KMS-11 (cell line): ENCODE measurements at regions not wholly inside any gene's neighbourhood (a gene's known extent, or its start where the extent isn't known, plus 50 kb on each side); places are given as distances from the start of the nearest gene placed in this dataset.

Experiments
- H2AFZ ChIP-seq: fragments of 200-600 bp; sonication (generic); 2 replicates; pipeline ENCODE4 v1.6.1; 2016; ENCODE audit warnings: antibody characterized with exemption, mixed run types, low read depth
- H3K27ac ChIP-seq: fragments of 200-600 bp; sonication (generic); 2 replicates; pipeline ENCODE4 v1.6.1; 2016; ENCODE audit warnings: mild to moderate bottlenecking, mixed run types
- H3K27me3 ChIP-seq: fragments of 200-600 bp; sonication (generic); 2 replicates; pipeline ENCODE4 v1.6.1; 2017; ENCODE audit warnings: mild to moderate bottlenecking, low read depth, mixed run types, moderate library complexity; ENCODE audit not compliant: insufficient read depth
- H3K36me3 ChIP-seq: fragments of 200-600 bp; sonication (generic); 2 replicates; pipeline ENCODE4 v1.6.1; 2017; ENCODE audit warnings: mild to moderate bottlenecking, mixed run types; ENCODE audit not compliant: insufficient read depth
- H3K4me1 ChIP-seq: fragments of 200-600 bp; sonication (generic); 2 replicates; pipeline ENCODE4 v1.6.1; 2016; ENCODE audit warnings: mild to moderate bottlenecking, low read depth, mixed run types; ENCODE audit not compliant: poor library complexity, severe bottlenecking
- H3K4me2 ChIP-seq: fragments of 200-600 bp; sonication (generic); 2 replicates; pipeline ENCODE4 v1.7.0; 2016; ENCODE audit warnings: mild to moderate bottlenecking, mixed run types
- H3K4me3 ChIP-seq: fragments of 200-600 bp; sonication (generic); IDR thresholded peaks from 2 replicates; pipeline ENCODE4 v1.6.1; 2017; ENCODE audit warnings: low read depth, low read length, mixed read lengths; ENCODE audit not compliant: insufficient read depth
- H3K79me2 ChIP-seq: fragments of 200-600 bp; sonication (generic); 2 replicates; pipeline ENCODE4 v1.6.1; 2016; ENCODE audit warnings: low read depth, mixed run types; ENCODE audit not compliant: insufficient read depth
- H3K9ac ChIP-seq: fragments of 200-600 bp; sonication (generic); 2 replicates; pipeline ENCODE4 v1.6.1; 2016; ENCODE audit warnings: mild to moderate bottlenecking, mixed run types
- H4K20me1 ChIP-seq: fragments of 200-600 bp; sonication (generic); 2 replicates; pipeline ENCODE4 v1.6.1; 2016; ENCODE audit warnings: mild to moderate bottlenecking, mixed run types; ENCODE audit not compliant: insufficient read depth
- CTCF ChIP-seq: fragments of 200-600 bp; sonication (generic); conservative IDR thresholded peaks from 2 replicates; pipeline ENCODE4 v1.6.1; 2017; ENCODE audit warnings: low read depth, mild to moderate bottlenecking, antibody characterized with exemption, low read length, moderate library complexity, mixed read lengths

- peak overlapping the region; percentile 22; the same call in 1 of the 2 replicates for H3K27ac ChIP-seq
- H3K36me3 ChIP-seq, result no peaks in the 10 kb centered on the region
- H3K9ac ChIP-seq, result no peak overlapping the region
- H3K4me3 ChIP-seq, result no peak overlapping the region
- no peaks in the 10 kb centered on the region for H3K79me2 ChIP-seq
- H2AFZ ChIP-seq, result no peak overlapping the region
- peaks cover 51% of the 10 kb centered on the region for H3K4me1 ChIP-seq
- no peaks in the 10 kb centered on the region for H3K27me3 ChIP-seq
- no peak for TF ChIP-seq CTCF
- peak overlapping the region; percentile 46 for H3K4me2 ChIP-seq
- H4K20me1 ChIP-seq, result no peaks in the 10 kb centered on the region
Measured at GRCh38 chr2:105187531-105187930, 54.0 kb upstream of the GPR45 start.

- peak overlapping the region; percentile 22 for H3K27ac ChIP-seq
- peak overlapping the region; percentile 46 for H3K4me2 ChIP-seq
- H3K9ac ChIP-seq, result no peak overlapping the region
- H3K27me3 ChIP-seq, result no peaks in the 10 kb centered on the region
- no peak for TF ChIP-seq CTCF
- H3K4me3 ChIP-seq, result no peak overlapping the region
- no peaks in the 10 kb centered on the region for H4K20me1 ChIP-seq
- H3K79me2 ChIP-seq, result no peaks in the 10 kb centered on the region
- no peak overlapping the region for H2AFZ ChIP-seq
- H3K36me3 ChIP-seq, result no peaks in the 10 kb centered on the region
- peaks cover 51% of the 10 kb centered on the region for H3K4me1 ChIP-seq
Measured at GRCh38 chr2:105188343-105188742, 53.2 kb upstream of the GPR45 start.
